HG03558 (cell line): ENCODE measurements at regions not wholly inside any gene's neighbourhood (a gene's known extent, or its start where the extent isn't known, plus 50 kb on each side); places are given as distances from the start of the nearest gene placed in this dataset.

Experiments
- ATAC-seq: cut with Tn5 transposase; IDR thresholded peaks from one replicate; pipeline ENCODE4 v1.9.1; 2021; ENCODE audit warnings: moderate number of reproducible peaks; ENCODE audit not compliant: unreplicated experiment; ENCODE audit errors: extremely low read depth

- no peak for ATAC-seq
Observed at GRCh38 chr1:163709636-163710035, 387.9 kb downstream of the NUF2 start.

- no peak for ATAC-seq
Observed at GRCh38 chr1:163712321-163712720, 390.6 kb downstream of the NUF2 start.

DNA sequence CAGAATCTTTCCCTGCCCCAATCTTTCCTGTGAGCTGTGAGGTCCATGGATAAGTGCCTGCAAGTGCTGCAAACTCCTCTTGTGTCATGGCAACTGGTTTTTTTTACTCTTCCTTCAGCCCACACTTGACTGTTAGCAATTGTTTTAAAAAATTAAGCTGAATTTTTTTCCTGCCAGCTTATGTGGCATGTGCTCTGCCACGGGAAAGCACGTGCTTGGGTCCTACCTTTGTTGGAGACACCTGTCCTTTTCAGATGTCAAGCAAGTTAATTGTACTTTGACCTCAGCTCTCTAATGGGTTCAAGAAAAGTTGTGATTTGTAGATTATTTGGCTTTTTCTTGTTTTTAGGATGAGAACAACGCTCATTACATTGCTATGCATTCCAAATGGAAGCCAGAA lies 398.5 kb downstream of the NUF2 start:
- no peak for ATAC-seq

- ATAC-seq: no peak
Observed at GRCh38 chr1:163725551-163725950, 403.8 kb downstream of the NUF2 start.

GRCh38 chr1:163730411-163730821 lies 408.7 kb downstream of the NUF2 start:
- no peak for ATAC-seq

GRCh38 chr1:163737261-163737660 lies 415.5 kb downstream of the NUF2 start:
- no peak for ATAC-seq

- ATAC-seq: no peak
Observed at GRCh38 chr1:163744301-163744887, 422.6 kb downstream of the NUF2 start.

DNA sequence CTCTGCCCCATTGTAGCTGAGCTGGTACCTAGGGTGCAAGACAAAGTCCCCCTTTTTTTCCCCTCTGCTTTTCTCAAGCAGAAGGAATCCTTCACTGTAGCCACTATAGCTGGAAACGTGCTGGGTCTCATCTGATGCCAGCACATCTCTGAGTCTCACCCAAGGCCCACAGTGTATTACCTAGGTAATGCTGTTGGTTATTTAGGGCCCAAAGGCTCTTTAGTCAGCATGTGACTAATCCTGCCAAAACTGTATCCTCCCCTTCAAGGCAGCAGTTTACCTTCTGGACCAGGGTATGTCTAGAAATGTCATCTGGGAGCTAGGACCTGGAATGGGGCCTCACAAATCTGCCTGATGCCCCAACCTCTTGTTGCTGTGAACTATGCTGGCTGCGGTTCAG lies 423.4 kb downstream of the NUF2 start:
- ATAC-seq: no peak

DNA sequence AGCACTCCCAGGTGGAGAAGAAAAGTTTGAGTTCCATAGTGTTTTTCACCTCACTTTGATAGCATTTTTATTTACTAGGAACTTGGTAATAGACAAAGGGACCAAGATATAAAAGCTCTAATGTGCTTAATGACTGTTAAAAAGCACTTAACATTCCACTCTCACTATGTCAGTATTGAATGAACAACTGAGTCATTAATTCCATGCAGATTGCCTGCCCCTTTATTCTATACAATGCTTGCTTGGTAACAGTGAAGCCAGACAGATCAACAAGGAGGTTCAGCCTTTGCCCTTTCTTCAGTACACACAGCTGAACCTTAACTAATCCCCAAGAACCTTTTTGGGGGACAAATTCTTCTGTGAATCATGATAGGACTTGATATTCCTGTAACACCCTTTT lies 425.5 kb downstream of the NUF2 start:
- ATAC-seq: no peak

GRCh38 chr1:163747855-163748254 lies 426.1 kb downstream of the NUF2 start:
- no peak for ATAC-seq

DNA sequence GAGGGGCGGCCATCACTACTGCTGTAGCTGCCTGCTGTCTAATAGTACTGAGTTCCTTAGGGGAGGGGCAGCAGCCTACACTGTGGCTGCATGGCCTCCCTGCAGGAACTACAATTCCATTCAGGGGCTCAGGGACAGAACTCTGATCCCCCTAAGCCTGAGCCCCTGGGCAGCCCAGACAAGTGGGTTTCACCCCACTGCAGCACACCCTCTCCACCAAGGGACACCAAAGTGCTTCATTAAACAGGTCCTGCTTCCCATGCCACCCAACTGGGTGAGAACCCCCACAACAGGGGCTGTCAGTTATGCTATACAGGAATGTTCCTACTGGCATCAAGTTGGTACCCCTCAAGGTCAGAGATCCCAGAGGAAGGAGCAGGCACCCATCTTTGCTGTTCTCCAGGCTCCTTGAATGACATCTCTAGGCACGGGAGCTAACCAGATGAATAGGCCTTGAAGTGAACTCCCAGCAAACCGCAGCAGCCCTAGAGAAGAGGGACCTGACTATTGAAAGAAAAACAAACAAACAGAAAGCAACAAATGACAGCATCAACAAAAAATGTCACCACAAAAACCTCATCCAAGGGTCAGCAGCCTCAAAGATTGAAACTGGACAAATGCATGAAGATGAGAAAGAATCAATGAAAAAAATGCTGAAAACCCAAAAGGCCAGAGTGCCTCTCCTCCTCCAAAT lies 437.4 kb downstream of the NUF2 start:
- ATAC-seq: no peak

- ATAC-seq: no peak
Observed at GRCh38 chr1:163761898-163762297, 440.1 kb downstream of the NUF2 start.

DNA sequence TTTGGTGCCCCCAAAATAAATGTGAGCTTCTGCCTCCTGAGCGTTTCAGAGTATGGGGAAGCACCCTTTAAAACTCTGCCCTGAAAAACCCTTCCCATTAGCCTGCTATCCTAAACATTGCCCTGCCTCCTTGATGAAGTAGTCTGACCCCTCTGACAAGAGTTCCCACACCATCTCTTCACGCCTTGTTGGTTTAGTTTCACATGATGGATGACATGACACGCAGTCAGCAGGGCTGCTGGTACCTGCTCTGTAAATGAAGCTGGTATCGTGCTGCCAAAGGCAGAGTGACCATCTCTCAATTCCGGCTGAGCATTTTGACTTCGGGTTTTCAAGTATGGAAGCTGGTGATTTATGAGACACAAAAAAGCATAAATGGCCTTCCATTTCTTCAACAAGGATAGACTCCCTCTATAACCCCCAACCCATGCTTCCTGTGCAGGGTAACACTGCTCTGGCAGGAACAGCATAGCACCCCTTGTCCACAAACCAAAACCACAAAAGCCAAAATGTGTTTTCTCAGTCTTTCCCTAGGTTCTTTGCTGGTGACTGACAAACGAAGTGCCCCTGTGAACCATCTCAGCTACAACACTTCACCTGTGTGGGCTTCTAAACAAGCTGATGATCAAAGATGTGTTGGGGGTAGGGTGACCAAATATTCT lies 444.6 kb downstream of the NUF2 start:
- no peak for ATAC-seq

GRCh38 chr1:163768576-163768975 lies 446.8 kb downstream of the NUF2 start:
- ATAC-seq: no peak

GRCh38 chr1:163770265-163770664 lies 448.5 kb downstream of the NUF2 start:
- ATAC-seq: no peak

DNA sequence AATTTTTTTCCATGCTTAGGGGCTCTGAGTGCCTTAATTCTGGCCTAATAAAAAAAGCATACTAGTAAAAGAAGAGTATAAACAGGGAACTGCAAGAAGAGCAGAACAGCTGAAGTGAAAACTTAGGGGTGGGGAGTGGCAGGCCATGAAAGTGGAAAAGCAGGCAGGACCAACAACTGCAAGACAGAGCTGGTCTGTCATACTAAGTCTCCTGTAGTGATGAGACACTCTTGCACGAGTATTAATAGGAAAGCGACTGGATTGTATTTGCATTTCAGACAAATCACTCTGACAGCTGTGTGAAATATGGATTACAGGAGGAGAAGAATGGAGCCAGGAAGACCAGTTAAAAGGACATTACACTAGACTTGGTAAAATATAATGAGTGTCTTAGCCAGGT lies 449.9 kb downstream of the NUF2 start:
- no peak for ATAC-seq

- ATAC-seq: no peak
Observed at GRCh38 chr1:163772246-163772645, 450.5 kb downstream of the NUF2 start.

- no peak for ATAC-seq
Observed at GRCh38 chr1:163773396-163773795, 451.6 kb downstream of the NUF2 start.

DNA sequence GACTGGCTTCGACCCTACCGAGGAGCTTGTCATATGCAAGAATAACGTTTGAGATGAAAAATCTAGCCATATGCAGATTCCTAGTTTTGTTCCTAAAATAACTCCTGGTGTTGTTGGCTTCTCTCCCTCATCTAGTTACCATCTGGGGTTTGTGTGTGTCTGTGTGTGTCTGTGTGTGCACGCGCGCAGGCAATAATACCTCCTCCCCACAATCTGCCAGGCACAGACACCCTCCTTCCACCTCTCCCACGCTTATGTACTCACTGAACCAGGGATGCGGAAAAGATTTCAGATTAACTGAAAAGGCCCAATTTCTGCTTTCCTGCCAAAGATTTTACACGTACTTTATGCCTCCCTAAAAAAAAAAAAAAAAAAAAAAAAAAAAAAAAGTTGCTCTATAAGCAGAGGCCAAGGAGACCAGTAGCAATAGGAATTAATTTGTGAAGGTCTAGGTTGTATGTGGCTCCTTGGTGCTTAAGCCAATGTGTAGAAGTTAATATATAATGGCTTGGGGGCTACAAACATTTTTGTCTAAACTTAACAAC lies 452.7 kb downstream of the NUF2 start:
- ATAC-seq: no peak

- no peak for ATAC-seq
Observed at GRCh38 chr1:163774978-163775620, 453.3 kb downstream of the NUF2 start.

DNA sequence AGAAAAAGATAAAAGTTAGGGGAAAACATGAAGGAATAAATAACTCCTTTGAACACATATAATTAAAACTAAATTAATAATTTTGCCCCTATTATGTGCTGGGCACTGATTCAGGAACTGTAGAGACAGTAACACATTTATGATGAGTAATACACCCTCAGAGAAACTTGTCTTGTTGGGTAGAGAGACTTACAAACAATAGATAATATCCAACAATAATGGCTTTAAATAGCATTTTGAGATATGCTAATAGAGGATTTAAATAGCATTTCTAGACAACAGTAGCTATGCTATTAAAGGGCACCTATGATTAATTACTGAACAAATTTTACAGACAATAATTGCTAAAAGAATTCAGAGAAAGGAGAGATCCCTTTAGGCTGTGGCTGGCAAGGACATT lies 455.5 kb downstream of the NUF2 start:
- ATAC-seq: no peak
